Activated T-helper 2 cell treated with anti-CD3 and anti-CD28 coated beads, Interferon-gamma antibody, Interleukin-2, Interleukin-4, amounts not matched to agents 10 μg/mL and 5 μg/mL and 100 μg/mL, durations not matched to agents 14 hours and 24 hours and 36 hours (primary cell): ENCODE measurements at regions not wholly inside any gene's neighbourhood (a gene's known extent, or its start where the extent isn't known, plus 50 kb on each side); places are given as distances from the start of the nearest gene placed in this dataset.

ENCODE experiments used
- DNase-seq: peaks from one replicate; pipeline ENCODE4 v3.0.0; 2021; ENCODE audit warnings: low spot score
- H3K27ac Mint-ChIP-seq: one replicate; pipeline ENCODE4 v1.8.0; 2021; ENCODE audit warnings: mixed read lengths
- H3K27me3 Mint-ChIP-seq: one replicate; pipeline ENCODE4 v1.8.0; 2021; ENCODE audit warnings: low read depth, mixed read lengths
- H3K36me3 Mint-ChIP-seq: one replicate; pipeline ENCODE4 v1.8.0; 2021; ENCODE audit warnings: low read depth, mixed read lengths
- H3K4me1 Mint-ChIP-seq: one replicate; pipeline ENCODE4 v1.8.0; 2021; ENCODE audit warnings: low read depth, mixed read lengths
- H3K4me3 Mint-ChIP-seq: one replicate; pipeline ENCODE4 v1.8.0; 2021; ENCODE audit warnings: low read depth, mild to moderate bottlenecking, moderate library complexity, mixed read lengths
- H3K9me3 Mint-ChIP-seq: one replicate; pipeline ENCODE4 v1.8.0; 2021; ENCODE audit warnings: mixed read lengths
- intact Hi-C: fragments of 100-400 bp; cut with micrococcal nuclease; formaldehyde crosslinking; loops from one replicate; pipeline ENCODE4 v1.15.1; 2023

GRCh38 chr9:109923471-109923760 is 143.4 kb downstream of the PALM2AKAP2 start:
- H3K27me3 Mint-ChIP-seq = no peaks in the 10 kb centered on the region

GRCh38 chr9:109923806-109924205 is 143.8 kb downstream of the PALM2AKAP2 start:
- DNase-seq = no peak
- intact Hi-C loops = no loop called here
- peaks cover 49% of the 10 kb centered on the region for H3K4me1 Mint-ChIP-seq
- H3K36me3 Mint-ChIP-seq = no peaks in the 10 kb centered on the region
- peaks cover 3% of the 10 kb centered on the region for H3K9me3 Mint-ChIP-seq
- no peak overlapping the region for H3K27ac Mint-ChIP-seq
- no peaks in the 10 kb centered on the region for H3K27me3 Mint-ChIP-seq
- no peak overlapping the region for H3K4me3 Mint-ChIP-seq

More at GRCh38 chr9:109923471-109923760, 143.4 kb downstream of the PALM2AKAP2 start:
- no peak overlapping the region for H3K27ac Mint-ChIP-seq
- DNase-seq = no peak
- H3K36me3 Mint-ChIP-seq = no peaks in the 10 kb centered on the region
- H3K4me1 Mint-ChIP-seq = peaks cover 50% of the 10 kb centered on the region
- peaks cover 3% of the 10 kb centered on the region for H3K9me3 Mint-ChIP-seq
- intact Hi-C loops = no loop called here
- H3K4me3 Mint-ChIP-seq = no peak overlapping the region

DNA sequence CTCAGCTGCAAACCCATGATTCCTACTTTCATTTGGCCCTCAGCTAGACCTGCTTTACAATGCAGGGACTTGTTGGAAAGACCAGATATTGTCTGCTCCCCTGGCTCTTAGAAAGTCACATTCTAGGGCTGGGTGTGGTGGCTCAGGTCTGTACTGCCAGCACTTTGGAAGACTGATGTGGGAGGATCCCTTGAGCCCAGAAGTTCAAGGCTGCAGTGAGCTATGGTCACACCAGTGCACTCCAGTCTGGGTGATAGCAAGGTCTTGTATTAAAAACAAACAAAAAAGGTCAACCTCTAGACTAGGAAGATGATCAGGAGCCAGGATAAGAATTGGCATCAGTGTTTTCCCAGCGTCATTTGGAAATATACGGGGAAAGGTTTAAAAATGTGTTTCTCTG is 145.8 kb downstream of the PALM2AKAP2 start:
- no peaks in the 10 kb centered on the region for H3K36me3 Mint-ChIP-seq
- peak overlapping the region; percentile 12 for H3K27ac Mint-ChIP-seq
- no peak for DNase-seq
- H3K27me3 Mint-ChIP-seq = no peaks in the 10 kb centered on the region
- H3K4me1 Mint-ChIP-seq = peaks cover 42% of the 10 kb centered on the region
- H3K9me3 Mint-ChIP-seq = no peaks in the 10 kb centered on the region
- intact Hi-C loops = no loop called here
- H3K4me3 Mint-ChIP-seq = no peak overlapping the region

DNA sequence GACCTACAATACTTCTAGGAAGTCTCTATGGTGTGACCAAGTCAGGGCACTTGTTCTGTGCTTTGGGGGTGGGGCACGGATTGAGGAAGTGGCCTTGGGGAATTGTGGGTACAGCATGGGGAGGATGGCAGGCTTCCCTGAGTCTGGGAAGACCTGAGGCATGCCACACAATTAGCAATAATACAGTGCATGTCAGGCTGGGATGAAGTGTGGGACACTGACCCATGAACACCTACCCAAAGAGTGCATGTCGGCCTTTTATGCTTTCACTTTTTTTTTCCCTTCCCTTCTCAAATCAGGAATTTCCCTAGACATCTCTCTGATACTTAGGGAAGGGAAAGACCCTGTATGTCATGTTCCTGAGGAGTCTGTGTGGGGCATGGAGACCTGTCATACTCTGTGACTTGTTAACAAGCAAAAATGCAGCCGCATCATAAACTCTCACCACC is 146.4 kb downstream of the PALM2AKAP2 start:
- H3K27ac Mint-ChIP-seq = no peak overlapping the region
- no peaks in the 10 kb centered on the region for H3K36me3 Mint-ChIP-seq
- peaks cover 35% of the 10 kb centered on the region for H3K4me1 Mint-ChIP-seq
- DNase-seq = no peak
- H3K4me3 Mint-ChIP-seq = no peak overlapping the region
- intact Hi-C loops = no loop called here
- no peaks in the 10 kb centered on the region for H3K9me3 Mint-ChIP-seq
- no peaks in the 10 kb centered on the region for H3K27me3 Mint-ChIP-seq

DNA sequence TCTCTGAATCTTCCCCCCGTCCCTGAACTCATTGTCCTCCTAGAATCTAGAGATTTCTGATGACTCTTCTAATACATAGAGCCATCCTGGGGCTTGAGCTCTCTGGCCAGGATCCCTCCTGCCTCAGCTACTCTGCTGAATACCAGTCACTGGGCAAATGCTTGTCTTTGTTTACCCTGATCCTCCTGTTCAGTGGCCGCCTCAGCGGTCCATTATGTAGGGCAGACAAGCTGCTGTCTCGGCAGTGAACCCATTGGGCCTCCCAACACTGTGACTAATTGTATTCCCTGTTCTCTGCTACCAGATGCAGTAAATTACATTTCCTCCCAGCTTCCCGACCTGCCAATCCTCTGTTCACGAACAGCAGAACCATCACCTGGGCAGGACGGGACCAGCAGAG is 151.6 kb downstream of the PALM2AKAP2 start:
- Mint-ChIP-seq H3K4me1 (peaks cover 48% of the 10 kb centered on the region), H3K27ac (no peak overlapping the region), H3K36me3 (peaks cover 9% of the 10 kb centered on the region), H3K4me3 (no peak overlapping the region), H3K9me3 (peaks cover 7% of the 10 kb centered on the region), H3K27me3 (no peaks in the 10 kb centered on the region)
- DNase-seq = no peak
- intact Hi-C loops = no loop called here

DNA sequence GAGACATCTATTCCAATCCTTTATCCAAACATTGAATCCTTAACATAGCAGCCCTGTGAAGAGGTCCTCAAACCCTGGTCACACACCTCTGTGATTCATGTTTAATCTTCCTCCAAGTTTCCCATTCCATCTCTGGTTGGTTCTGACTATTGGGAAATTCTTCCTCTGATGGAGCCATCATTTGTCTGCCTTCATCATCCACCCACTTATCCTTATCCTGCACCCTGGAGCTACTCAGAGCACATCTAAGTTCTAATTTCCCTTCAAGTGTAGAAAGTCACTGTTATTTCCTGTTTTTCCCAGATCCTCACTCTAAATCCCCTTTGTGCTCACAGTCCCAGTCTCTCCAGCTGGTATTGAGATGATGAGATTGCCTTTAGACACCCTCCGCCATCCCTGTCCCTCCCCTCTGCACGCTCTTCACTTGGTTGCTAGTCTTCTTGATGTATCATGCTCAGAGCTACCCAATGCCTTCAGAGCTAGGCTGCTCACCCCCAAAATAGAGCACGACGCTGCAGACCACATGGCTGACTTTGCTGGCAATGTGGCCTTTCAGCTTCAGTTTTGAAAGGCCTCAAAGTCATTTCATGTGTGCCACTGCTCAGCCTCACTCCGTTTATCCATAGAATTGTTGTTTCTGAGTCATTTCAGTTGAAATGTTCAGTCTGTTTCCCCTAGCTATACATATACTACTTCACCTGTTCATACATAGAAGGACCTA is 154.3 kb downstream of the PALM2AKAP2 start:
- Mint-ChIP-seq H3K4me3 (no peak overlapping the region), H3K27me3 (no peaks in the 10 kb centered on the region), H3K27ac (peak overlapping the region; percentile 84), H3K36me3 (peaks cover 11% of the 10 kb centered on the region), H3K9me3 (peaks cover 10% of the 10 kb centered on the region), H3K4me1 (peaks cover 47% of the 10 kb centered on the region)
- intact Hi-C loops = loop anchor here (1.0 kb wide), 2 partner anchors 16 to 40 kb away; no protein-coding TSS in a partner anchor
- DNase-seq = no peak

DNA sequence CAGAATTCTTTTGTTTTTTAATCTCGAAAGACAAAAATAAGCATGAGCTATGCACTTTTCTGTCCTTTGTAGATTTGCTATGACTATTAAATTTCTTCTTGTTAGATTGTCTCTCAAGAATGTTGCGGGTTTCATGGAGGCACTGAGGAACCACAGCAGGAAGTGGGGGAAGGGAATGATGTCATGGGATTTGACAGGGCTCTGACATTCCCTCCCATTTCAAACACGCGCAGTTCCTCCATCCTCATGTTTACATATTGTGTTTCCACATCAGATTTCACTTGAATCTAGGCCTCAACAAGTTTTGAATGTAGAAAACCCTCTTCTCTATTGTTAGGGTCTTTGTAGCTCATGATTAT is 154.8 kb downstream of the PALM2AKAP2 start:
- no peak for DNase-seq
- no peak overlapping the region for H3K4me3 Mint-ChIP-seq
- intact Hi-C loops = loop anchor here (1.0 kb wide), 2 partner anchors 17 to 39 kb away; no protein-coding TSS in a partner anchor

DNA sequence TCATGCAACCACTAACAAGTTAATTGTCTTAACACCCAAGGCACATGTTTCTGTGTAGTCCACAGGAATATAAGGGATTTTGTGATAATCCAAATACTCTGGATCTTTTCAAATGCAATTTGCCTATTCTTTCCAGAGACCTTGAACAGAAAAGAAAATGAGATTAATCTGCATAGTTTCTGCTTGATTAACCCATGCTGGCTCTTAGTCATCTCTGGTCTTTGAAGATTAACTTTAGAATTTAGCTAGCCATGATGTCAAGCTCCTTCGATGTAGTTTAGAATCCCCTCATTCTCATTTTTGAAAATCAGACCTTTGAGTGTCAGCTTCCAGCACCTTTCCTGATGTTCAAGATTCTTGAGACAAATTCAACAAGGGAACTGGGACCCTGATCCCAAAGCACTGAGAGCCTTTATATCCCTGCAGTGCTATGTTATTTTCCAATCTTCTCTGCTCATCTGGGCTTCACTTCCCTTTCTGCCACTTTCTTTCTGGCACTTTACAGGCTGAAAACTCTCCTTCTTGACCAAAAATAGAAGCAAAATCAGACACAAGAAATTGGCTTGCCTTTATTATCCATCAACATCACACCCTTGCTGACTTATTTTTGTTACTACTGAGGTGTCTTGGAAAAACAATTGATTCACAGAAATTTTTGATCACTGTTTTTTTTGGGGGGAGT is 155.5 kb downstream of the PALM2AKAP2 start:
- no peak for DNase-seq
- Mint-ChIP-seq H3K36me3 (peaks cover 11% of the 10 kb centered on the region), H3K27ac (peak overlapping the region; percentile 84), H3K27me3 (no peaks in the 10 kb centered on the region), H3K4me3 (no peak overlapping the region), H3K4me1 (peaks cover 48% of the 10 kb centered on the region), H3K9me3 (peaks cover 10% of the 10 kb centered on the region)
- intact Hi-C loops = no loop called here

More for the DNA sequence above, 154.8 kb downstream of the PALM2AKAP2 start:
- no peaks in the 10 kb centered on the region for H3K27me3 Mint-ChIP-seq
- H3K4me1 Mint-ChIP-seq = peaks cover 50% of the 10 kb centered on the region
- peak overlapping the region; percentile 84 for H3K27ac Mint-ChIP-seq
- peaks cover 10% of the 10 kb centered on the region for H3K9me3 Mint-ChIP-seq
- H3K36me3 Mint-ChIP-seq = peaks cover 11% of the 10 kb centered on the region

GRCh38 chr9:109937861-109938453 is 158.0 kb downstream of the PALM2AKAP2 start:
- intact Hi-C loops = loop anchor here (1.0 kb wide), 3 partner anchors 12 to 110 kb away; no protein-coding TSS in a partner anchor
- Mint-ChIP-seq H3K27ac (peak overlapping the region; percentile 82), H3K4me3 (no peak overlapping the region), H3K4me1 (peaks cover 47% of the 10 kb centered on the region), H3K27me3 (no peaks in the 10 kb centered on the region), H3K36me3 (peaks cover 11% of the 10 kb centered on the region), H3K9me3 (peaks cover 16% of the 10 kb centered on the region)
- DNase-seq = no peak

DNA sequence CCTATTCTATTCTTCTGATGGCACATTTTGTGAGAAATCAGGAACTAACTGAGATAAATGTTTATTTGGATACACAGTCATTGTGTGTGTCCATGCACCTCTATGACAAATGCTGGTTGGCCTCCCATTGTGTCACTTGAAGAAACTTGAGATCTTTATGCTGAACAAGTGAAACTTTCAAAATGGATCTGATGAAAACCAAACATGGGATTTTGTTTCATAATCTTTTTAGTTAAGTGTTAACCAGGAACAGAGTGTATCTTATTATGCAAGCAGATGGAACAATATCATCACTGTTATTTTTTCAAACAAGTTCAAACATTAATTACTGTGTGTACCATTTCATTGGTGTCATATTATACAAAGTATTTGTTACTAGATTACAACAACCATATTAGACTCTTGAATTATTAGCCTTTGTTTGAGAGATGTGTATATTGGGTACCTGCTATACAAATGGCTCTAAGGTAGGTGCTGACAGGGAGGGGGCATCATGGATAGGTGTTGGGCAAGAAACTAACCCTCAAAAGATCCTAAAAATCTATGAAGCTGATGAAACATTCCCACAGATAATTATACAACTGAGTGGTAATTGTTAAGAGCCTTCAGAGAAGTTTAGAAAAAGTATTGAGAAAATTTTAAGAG is 159.8 kb downstream of the PALM2AKAP2 start:
- intact Hi-C loops = no loop called here
- H3K36me3 Mint-ChIP-seq = peaks cover 11% of the 10 kb centered on the region
- H3K4me1 Mint-ChIP-seq = peaks cover 39% of the 10 kb centered on the region
- peaks cover 22% of the 10 kb centered on the region for H3K9me3 Mint-ChIP-seq
- H3K4me3 Mint-ChIP-seq = no peak overlapping the region
- no peaks in the 10 kb centered on the region for H3K27me3 Mint-ChIP-seq
- no peak for DNase-seq
- no peak overlapping the region for H3K27ac Mint-ChIP-seq

DNA sequence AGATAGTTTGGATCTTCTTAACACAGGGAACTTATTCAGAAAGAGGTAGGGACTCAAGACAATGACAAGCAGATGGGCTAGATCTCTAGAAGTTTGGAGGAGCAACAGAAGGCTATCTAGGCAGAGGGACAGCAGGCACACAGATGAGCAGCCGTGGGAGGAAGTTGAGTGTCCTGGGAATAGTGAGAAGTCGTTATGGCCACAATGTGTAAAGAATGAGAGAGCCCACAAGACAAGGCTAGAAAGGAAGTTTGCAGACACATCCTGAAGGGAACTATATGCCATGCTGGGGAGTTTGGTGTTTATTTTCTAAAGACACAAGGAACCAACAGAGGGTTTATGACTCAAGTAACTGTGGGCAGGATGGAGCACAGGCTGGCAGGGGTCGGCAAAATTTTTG is 160.6 kb downstream of the PALM2AKAP2 start:
- intact Hi-C loops = no loop called here
- no peak overlapping the region for H3K27ac Mint-ChIP-seq
- H3K4me1 Mint-ChIP-seq = peaks cover 31% of the 10 kb centered on the region
- DNase-seq = no peak
- H3K4me3 Mint-ChIP-seq = no peak overlapping the region
- peaks cover 11% of the 10 kb centered on the region for H3K36me3 Mint-ChIP-seq
- no peaks in the 10 kb centered on the region for H3K27me3 Mint-ChIP-seq
- H3K9me3 Mint-ChIP-seq = peaks cover 22% of the 10 kb centered on the region

DNA sequence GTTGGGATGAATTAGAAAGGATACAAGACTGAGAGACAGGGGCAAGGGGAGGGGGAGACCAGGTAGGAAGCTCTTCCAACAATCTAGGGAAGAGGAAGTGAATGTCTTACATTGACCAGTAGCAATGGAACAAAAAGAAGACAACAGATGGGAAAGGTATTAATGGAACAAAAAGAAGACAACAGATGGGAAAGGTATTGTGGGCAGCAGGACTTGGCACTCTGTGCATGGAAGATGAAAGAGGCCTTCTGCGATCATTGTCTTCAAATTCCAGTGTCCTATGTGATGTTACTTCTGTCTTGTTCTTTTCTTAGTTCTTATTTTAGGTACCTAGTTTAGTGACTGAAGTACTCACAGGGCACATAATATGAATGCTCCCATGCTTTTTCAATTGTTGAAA is 161.8 kb downstream of the PALM2AKAP2 start:
- peaks cover 6% of the 10 kb centered on the region for H3K36me3 Mint-ChIP-seq
- peaks cover 14% of the 10 kb centered on the region for H3K9me3 Mint-ChIP-seq
- DNase-seq = no peak
- no peak overlapping the region for H3K4me3 Mint-ChIP-seq
- H3K27ac Mint-ChIP-seq = no peak overlapping the region
- no peaks in the 10 kb centered on the region for H3K27me3 Mint-ChIP-seq
- intact Hi-C loops = no loop called here
- H3K4me1 Mint-ChIP-seq = peaks cover 20% of the 10 kb centered on the region

GRCh38 chr9:109945573-109945972 is 165.6 kb downstream of the PALM2AKAP2 start:
- H3K27me3 Mint-ChIP-seq = no peaks in the 10 kb centered on the region
- H3K4me3 Mint-ChIP-seq = no peak overlapping the region
- no peak overlapping the region for H3K27ac Mint-ChIP-seq
- no peak for DNase-seq
- peaks cover 15% of the 10 kb centered on the region for H3K4me1 Mint-ChIP-seq
- peaks cover 3% of the 10 kb centered on the region for H3K36me3 Mint-ChIP-seq
- intact Hi-C loops = no loop called here
- H3K9me3 Mint-ChIP-seq = peaks cover 11% of the 10 kb centered on the region
